HG03159 (cell line): ENCODE measurements at regions not wholly inside any gene's neighbourhood (a gene's known extent, or its start where the extent isn't known, plus 50 kb on each side); places are given as distances from the start of the nearest gene placed in this dataset.

Experiments used
- ATAC-seq: cut with Tn5 transposase; IDR thresholded peaks from one replicate; pipeline ENCODE4 v1.9.1; 2021; ENCODE audit warnings: mild to moderate bottlenecking, moderate library complexity; ENCODE audit not compliant: unreplicated experiment

- no peak for ATAC-seq
Measured at GRCh38 chr7:13174991-13175390, 487.6 kb downstream of the ARL4A start.

- ATAC-seq: no peak
Measured at GRCh38 chr7:13179011-13179582, 491.7 kb downstream of the ARL4A start.

- ATAC-seq: no peak
Measured at GRCh38 chr7:13179775-13180523, 492.5 kb downstream of the ARL4A start.

- ATAC-seq: no peak
Measured at GRCh38 chr7:13181216-13181615, 493.8 kb downstream of the ARL4A start.

GRCh38 chr7:13185139-13185538 lies 497.7 kb downstream of the ARL4A start:
- no peak for ATAC-seq

- no peak for ATAC-seq
Measured at GRCh38 chr7:13188236-13188805, 500.9 kb downstream of the ARL4A start.

- no peak for ATAC-seq
Measured at GRCh38 chr7:13188922-13189321, 501.5 kb downstream of the ARL4A start.

- ATAC-seq: no peak
Measured at GRCh38 chr7:13189668-13190067, 502.2 kb downstream of the ARL4A start.

- ATAC-seq: no peak
Measured at GRCh38 chr7:13197501-13197900, 510.1 kb downstream of the ARL4A start.

- no peak for ATAC-seq
Measured at GRCh38 chr7:13198036-13198435, 510.6 kb downstream of the ARL4A start.

- ATAC-seq: no peak
Measured at GRCh38 chr7:13198727-13199126, 511.3 kb downstream of the ARL4A start.

- no peak for ATAC-seq
Measured at GRCh38 chr7:13201628-13202027, 514.2 kb downstream of the ARL4A start.

- ATAC-seq: no peak
Measured at GRCh38 chr7:13217768-13218167, 530.3 kb downstream of the ARL4A start.

- ATAC-seq: no peak
Measured at GRCh38 chr7:13225068-13225467, 537.6 kb downstream of the ARL4A start.

GRCh38 chr7:13226385-13226784 lies 539.0 kb downstream of the ARL4A start:
- ATAC-seq: no peak

GRCh38 chr7:13231216-13231615 lies 543.8 kb downstream of the ARL4A start:
- no peak for ATAC-seq

GRCh38 chr7:13235436-13235835 lies 548.0 kb downstream of the ARL4A start:
- no peak for ATAC-seq

- no peak for ATAC-seq
Measured at GRCh38 chr7:13236026-13236425, 548.6 kb downstream of the ARL4A start.

- ATAC-seq: no peak
Measured at GRCh38 chr7:13240349-13240748, 552.9 kb downstream of the ARL4A start.

GRCh38 chr7:13241416-13241815 lies 554.0 kb downstream of the ARL4A start:
- ATAC-seq: no peak

GRCh38 chr7:13257661-13258060 lies 570.2 kb downstream of the ARL4A start:
- ATAC-seq: no peak

- no peak for ATAC-seq
Measured at GRCh38 chr7:13258386-13258785, 571.0 kb downstream of the ARL4A start.
